Astrocyte (in vitro differentiated cells and primary cell): ENCODE measurements at regions not wholly inside any gene's neighbourhood (a gene's known extent, or its start where the extent isn't known, plus 50 kb on each side); places are given as distances from the start of the nearest gene placed in this dataset.

Experiments used
- DNase-seq: peaks from one replicate; pipeline ENCODE4 v3.0.0-alpha.2; 2010; ENCODE audit warnings: low read depth
- FAIRE-seq: peaks from 2 replicates; lab custom pipeline; 2011; peaks lifted over from hg19 to GRCh38; lab: Jason Lieb, UNC
- H2AFZ ChIP-seq: 2 replicates; pipeline ENCODE4 v1.6.0; 2012; ENCODE audit warnings: low read depth, low read length, inconsistent platforms
- H3K27ac ChIP-seq: 2 replicates; pipeline ENCODE4 v1.5.1; 2011; ENCODE audit warnings: low read depth, low read length, inconsistent platforms
- H3K27me3 ChIP-seq: 2 replicates; pipeline ENCODE4 v1.6.0; 2011; ENCODE audit warnings: low read length, inconsistent platforms; ENCODE audit not compliant: insufficient read depth
- H3K36me3 ChIP-seq: 2 replicates; pipeline ENCODE4 v1.5.1; 2011; ENCODE audit warnings: low read length, inconsistent platforms; ENCODE audit not compliant: insufficient read depth
- H3K4me1 ChIP-seq: 2 replicates; pipeline ENCODE4 v1.5.1; 2011; ENCODE audit warnings: low read length, inconsistent platforms; ENCODE audit not compliant: insufficient read depth
- H3K4me2 ChIP-seq: 2 replicates; pipeline ENCODE4 v1.6.0; 2012; ENCODE audit warnings: low read length, inconsistent platforms
- H3K4me3 ChIP-seq: 2 replicates; pipeline ENCODE4 v1.5.1; 2011; ENCODE audit warnings: low read depth, mild to moderate bottlenecking, low read length, inconsistent platforms; ENCODE audit not compliant: insufficient read depth
- H3K79me2 ChIP-seq: 2 replicates; pipeline ENCODE4 v1.6.0; 2012; ENCODE audit warnings: mild to moderate bottlenecking, low read length, inconsistent platforms; ENCODE audit not compliant: insufficient read depth
- H3K9ac ChIP-seq: 2 replicates; pipeline ENCODE4 v1.6.0; 2012; ENCODE audit warnings: mild to moderate bottlenecking, low read length, inconsistent platforms
- H3K9me3 ChIP-seq: 2 replicates; pipeline ENCODE4 v1.5.1; 2012; ENCODE audit warnings: low read depth, mild to moderate bottlenecking, low read length, inconsistent platforms; ENCODE audit not compliant: insufficient read depth
- H4K20me1 ChIP-seq: 2 replicates; pipeline ENCODE4 v1.6.0; 2012; ENCODE audit warnings: low read length, inconsistent platforms; ENCODE audit not compliant: insufficient read depth
- H3K27ac Mint-ChIP-seq: one replicate; pipeline ENCODE4 v1.8.0; 2021; ENCODE audit warnings: mild to moderate bottlenecking, mixed read lengths; ENCODE audit not compliant: unreplicated experiment
- H3K27me3 Mint-ChIP-seq: one replicate; pipeline ENCODE4 v1.8.0; 2021; ENCODE audit warnings: low read depth, mixed read lengths; ENCODE audit not compliant: unreplicated experiment
- H3K36me3 Mint-ChIP-seq: one replicate; pipeline ENCODE4 v1.8.0; 2021; ENCODE audit warnings: low read depth, mixed read lengths; ENCODE audit not compliant: unreplicated experiment
- H3K4me1 Mint-ChIP-seq: one replicate; pipeline ENCODE4 v1.8.0; 2021; ENCODE audit warnings: low read depth, mixed read lengths; ENCODE audit not compliant: unreplicated experiment
- H3K4me3 Mint-ChIP-seq: one replicate; pipeline ENCODE4 v1.8.0; 2021; ENCODE audit warnings: mild to moderate bottlenecking, moderate library complexity, mixed read lengths; ENCODE audit not compliant: unreplicated experiment
- H3K9me3 Mint-ChIP-seq: one replicate; pipeline ENCODE4 v1.8.0; 2021; ENCODE audit warnings: mild to moderate bottlenecking, mixed read lengths; ENCODE audit not compliant: unreplicated experiment
- EZH2 ChIP-seq: IDR thresholded peaks from 2 replicates; pipeline ENCODE4 v1.6.1; 2012; ENCODE audit warnings: mild to moderate bottlenecking, low read length, inconsistent platforms; ENCODE audit not compliant: insufficient read depth
- TF ChIP-seq, protein P1 (sequence below): IDR thresholded peaks from 2 replicates; pipeline ENCODE4 v1.5.1; 2011; ENCODE audit warnings: low read depth, mild to moderate bottlenecking, inconsistent platforms, low read length, moderate library complexity; ENCODE audit not compliant: insufficient read depth

DNA sequence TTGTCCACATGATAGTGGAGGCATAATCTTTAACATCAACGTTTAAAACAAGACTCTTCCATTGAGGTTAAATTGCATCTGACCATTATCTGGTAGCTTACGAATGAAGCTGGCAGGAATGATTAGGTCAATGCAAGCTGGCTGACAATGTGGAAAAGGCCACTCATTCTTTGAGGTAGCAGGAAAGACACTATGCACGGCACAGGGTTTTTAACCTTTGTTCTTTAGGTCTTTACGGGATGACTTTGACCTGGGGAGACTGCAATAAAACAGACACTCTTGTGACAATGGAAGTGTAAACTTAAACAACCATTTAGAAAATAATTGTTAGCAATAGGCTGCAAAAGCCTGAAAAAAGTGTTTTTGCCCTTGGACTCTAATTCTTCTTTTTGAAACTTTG is 193.8 kb upstream of the FOXD3 start:
- Histone ChIP-seq H4K20me1 (no peaks in the 10 kb centered on the region), H3K79me2 (no peaks in the 10 kb centered on the region), H3K9ac (no peak overlapping the region), H3K27ac (no peak overlapping the region), H3K4me3 (no peak overlapping the region), H3K4me2 (no peak overlapping the region), H2AFZ (no peak overlapping the region), H3K27me3 (peaks cover 3% of the 10 kb centered on the region), H3K4me1 (peaks cover 12% of the 10 kb centered on the region), H3K9me3 (no peaks in the 10 kb centered on the region), H3K36me3 (no peaks in the 10 kb centered on the region)
- H3K4me3 Mint-ChIP-seq, result no peak overlapping the region
- H3K4me1 Mint-ChIP-seq, result peaks cover 38% of the 10 kb centered on the region
- TF ChIP-seq, protein P1, sequence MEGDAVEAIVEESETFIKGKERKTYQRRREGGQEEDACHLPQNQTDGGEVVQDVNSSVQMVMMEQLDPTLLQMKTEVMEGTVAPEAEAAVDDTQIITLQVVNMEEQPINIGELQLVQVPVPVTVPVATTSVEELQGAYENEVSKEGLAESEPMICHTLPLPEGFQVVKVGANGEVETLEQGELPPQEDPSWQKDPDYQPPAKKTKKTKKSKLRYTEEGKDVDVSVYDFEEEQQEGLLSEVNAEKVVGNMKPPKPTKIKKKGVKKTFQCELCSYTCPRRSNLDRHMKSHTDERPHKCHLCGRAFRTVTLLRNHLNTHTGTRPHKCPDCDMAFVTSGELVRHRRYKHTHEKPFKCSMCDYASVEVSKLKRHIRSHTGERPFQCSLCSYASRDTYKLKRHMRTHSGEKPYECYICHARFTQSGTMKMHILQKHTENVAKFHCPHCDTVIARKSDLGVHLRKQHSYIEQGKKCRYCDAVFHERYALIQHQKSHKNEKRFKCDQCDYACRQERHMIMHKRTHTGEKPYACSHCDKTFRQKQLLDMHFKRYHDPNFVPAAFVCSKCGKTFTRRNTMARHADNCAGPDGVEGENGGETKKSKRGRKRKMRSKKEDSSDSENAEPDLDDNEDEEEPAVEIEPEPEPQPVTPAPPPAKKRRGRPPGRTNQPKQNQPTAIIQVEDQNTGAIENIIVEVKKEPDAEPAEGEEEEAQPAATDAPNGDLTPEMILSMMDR, result no peak
- no peak for TF ChIP-seq EZH2
- no peak overlapping the region for H3K27ac Mint-ChIP-seq
- FAIRE-seq (no peak), DNase-seq (no peak)
- no peaks in the 10 kb centered on the region for H3K9me3 Mint-ChIP-seq
- no peaks in the 10 kb centered on the region for H3K36me3 Mint-ChIP-seq
- H3K27me3 Mint-ChIP-seq, result peaks cover 2% of the 10 kb centered on the region

DNA sequence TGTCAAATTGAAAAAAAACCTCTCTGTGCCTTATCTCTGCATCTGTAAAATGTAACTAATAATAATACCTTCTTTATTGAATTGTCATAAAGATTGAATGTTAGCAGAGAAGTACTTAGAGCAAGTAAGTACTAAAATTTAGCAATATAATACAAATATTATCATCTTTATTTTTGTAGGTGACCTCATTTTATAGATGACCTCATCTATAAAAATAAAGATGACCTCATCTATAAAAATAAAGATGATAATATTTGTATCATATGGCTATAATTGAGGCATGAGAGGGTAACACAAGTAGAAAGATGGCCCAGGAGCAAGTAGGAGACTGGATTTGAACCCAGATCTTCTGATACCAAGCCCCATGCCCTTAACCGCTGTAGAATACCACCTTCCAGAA is 193.2 kb upstream of the FOXD3 start:
- no peak overlapping the region for H2AFZ ChIP-seq
- H3K9ac ChIP-seq, result no peak overlapping the region
- Mint-ChIP-seq H3K36me3 (no peaks in the 10 kb centered on the region), H3K4me3 (no peak overlapping the region), H3K9me3 (no peaks in the 10 kb centered on the region), H3K4me1 (peaks cover 32% of the 10 kb centered on the region), H3K27me3 (peaks cover 2% of the 10 kb centered on the region), H3K27ac (peak overlapping the region; percentile 31)
- FAIRE-seq, result no peak
- TF ChIP-seq, protein P1, result no peak
- no peak for TF ChIP-seq EZH2
- no peak for DNase-seq
- no peaks in the 10 kb centered on the region for H3K79me2 ChIP-seq
- H3K27ac ChIP-seq, result no peak overlapping the region
- peaks cover 8% of the 10 kb centered on the region for H3K4me1 ChIP-seq
- H3K4me3 ChIP-seq, result no peak overlapping the region
- no peaks in the 10 kb centered on the region for H3K9me3 ChIP-seq
- no peak overlapping the region for H3K4me2 ChIP-seq
- H4K20me1 ChIP-seq, result no peaks in the 10 kb centered on the region
- H3K36me3 ChIP-seq, result no peaks in the 10 kb centered on the region
- H3K27me3 ChIP-seq, result peaks cover 3% of the 10 kb centered on the region

DNA sequence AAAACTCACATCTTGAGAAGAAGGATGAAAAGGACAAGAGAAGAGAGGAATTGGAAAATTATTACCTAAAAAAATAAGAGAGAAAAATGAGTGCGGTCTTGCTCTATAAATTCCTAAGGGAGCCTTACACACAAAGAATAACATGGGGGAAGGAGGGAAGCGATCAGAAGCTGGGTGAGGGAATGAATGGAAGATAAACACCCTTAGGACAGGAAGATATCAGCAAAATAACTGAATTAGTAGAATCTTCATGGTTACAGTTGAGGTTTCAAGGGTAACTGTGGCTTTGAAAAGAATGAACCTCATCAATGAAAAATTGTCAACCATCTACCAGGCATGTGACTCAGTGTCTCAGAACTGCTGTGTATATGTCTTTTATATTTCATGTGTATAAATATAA is 192.5 kb upstream of the FOXD3 start:
- Mint-ChIP-seq H3K4me1 (peaks cover 28% of the 10 kb centered on the region), H3K9me3 (no peaks in the 10 kb centered on the region), H3K27me3 (peaks cover 2% of the 10 kb centered on the region), H3K4me3 (no peak overlapping the region), H3K27ac (peak overlapping the region; percentile 8), H3K36me3 (no peaks in the 10 kb centered on the region)
- Histone ChIP-seq H3K9me3 (no peaks in the 10 kb centered on the region), H3K4me3 (no peak overlapping the region), H3K27me3 (peaks cover 3% of the 10 kb centered on the region), H3K36me3 (no peaks in the 10 kb centered on the region), H3K4me2 (no peak overlapping the region), H3K27ac (no peak overlapping the region), H3K9ac (no peak overlapping the region), H2AFZ (no peak overlapping the region), H3K79me2 (no peaks in the 10 kb centered on the region), H4K20me1 (no peaks in the 10 kb centered on the region), H3K4me1 (peaks cover 1% of the 10 kb centered on the region)
- DNase-seq (no peak), FAIRE-seq (no peak)
- TF ChIP-seq, protein P1, result no peak
- TF ChIP-seq EZH2, result no peak
